ENCODE measurements at regions not wholly inside any gene's neighbourhood (a gene's known extent, or its start where the extent isn't known, plus 50 kb on each side); places are given as distances from the start of the nearest gene placed in this dataset.

- TF ChIP-seq POLR2A (IDR thresholded peaks at IDR 0.05; ENCODE audit: low read length) (no peak), GATA1 (IDR thresholded peaks at IDR 0.05; ENCODE audit: low read depth, low read length) (no peak)
These were observed 54.9 kb upstream of the SACS start for GRCh38 chr13:23488442-23488841.
